ENCODE measurements at regions not wholly inside any gene's neighbourhood (a gene's known extent, or its start where the extent isn't known, plus 50 kb on each side); places are given as distances from the start of the nearest gene placed in this dataset.

DNA sequence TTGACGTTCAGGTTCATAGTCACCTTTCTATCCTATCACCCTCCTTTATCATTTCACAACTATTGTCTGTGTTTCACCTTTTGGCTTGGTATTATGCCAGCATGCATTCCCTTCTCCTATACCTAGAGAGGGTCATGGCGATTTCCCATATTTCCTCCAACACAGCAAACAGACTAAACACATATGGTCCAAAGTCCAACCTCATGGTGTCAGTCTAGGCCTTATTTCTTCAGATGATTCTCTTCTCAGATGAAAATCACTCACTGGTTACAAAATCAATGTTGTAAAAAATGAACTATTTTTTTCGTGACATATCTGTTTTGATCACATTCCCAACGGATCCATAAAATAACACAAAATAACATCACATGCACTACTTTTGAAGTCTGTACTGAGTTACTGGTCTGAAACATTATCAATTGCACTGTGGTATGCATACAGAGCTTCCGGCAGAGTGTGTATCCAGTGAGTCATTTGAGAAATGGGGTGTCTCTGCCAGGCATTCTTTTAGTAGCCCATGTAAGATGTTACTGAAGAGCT, 204.8 kb upstream of the GALNT5 start:
- no peak for DNase-seq (ENCODE audit: low read depth in 2 of 3, low spot score in 1 of 3)

DNA sequence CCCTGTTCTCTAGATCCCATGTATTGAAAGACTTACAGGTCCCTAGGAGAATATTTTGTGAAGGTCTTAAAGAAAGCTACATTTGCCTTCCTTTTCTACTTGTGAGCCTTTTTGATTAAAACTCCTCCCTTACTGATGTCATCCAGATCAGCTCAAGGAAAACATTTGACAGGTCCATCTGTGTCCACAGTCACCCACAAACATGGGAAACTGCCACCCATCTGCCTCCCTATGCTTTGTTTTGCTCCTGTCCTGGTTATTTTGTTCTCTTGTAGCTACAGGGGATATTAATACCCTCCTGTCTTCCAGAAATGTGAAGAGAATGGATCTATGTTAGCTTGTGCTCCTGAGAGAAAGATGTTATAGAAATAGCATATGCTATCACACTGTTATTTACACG, 203.6 kb upstream of the GALNT5 start:
- DNase-seq (ENCODE audit: low read depth in 2 of 3, low spot score in 1 of 3): no peak

DNA sequence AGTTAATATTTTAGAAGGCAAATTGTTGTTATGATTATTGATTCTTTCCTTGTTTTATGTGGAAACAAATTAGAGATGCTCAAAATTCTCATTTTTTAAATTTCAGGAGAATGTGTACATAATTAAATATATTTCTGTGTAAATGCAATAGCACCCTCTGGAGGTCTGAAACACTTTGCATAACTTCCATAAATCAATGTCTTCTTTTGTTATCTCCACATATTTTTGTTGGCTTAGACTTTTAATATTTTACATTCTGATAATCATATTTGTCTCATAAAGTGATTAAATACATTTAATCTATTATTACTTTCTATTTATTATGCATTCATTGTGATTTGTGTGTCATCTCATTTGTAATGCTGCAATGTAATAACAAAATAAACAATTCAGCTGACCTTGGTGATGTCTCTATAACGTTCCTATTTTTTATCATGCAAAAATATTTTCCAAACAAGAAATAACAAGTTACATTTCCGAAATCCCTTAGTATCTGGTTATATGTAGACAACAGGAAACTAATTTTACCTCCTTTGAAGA, 201.8 kb upstream of the GALNT5 start:
- no peak for DNase-seq (ENCODE audit: low read depth in 2 of 3, low spot score in 1 of 3)

DNA sequence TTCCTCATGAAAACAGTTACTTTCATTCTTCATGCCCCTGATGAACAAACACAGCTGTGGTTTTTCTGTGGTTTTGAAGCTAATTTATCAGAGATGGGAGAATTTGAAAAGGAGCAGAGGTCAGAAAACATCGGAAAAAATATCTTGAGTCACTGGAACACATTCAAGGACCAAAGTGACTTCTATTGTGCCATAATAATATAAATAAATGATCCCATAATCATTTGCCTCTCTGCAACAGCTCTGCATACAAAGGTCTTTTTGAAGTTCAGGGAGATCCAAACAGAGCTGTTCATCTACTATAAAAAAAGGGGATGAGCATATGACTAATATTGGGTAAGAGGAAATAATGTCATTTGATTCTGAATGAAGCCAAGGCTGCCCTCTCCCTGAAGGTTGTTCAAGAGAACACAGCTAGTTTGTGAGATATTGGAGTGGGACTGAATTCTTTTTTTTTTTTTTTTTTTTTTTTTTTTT, 201.3 kb upstream of the GALNT5 start:
- DNase-seq (ENCODE audit: low read depth in 2 of 3, low spot score in 1 of 3): no peak

DNA sequence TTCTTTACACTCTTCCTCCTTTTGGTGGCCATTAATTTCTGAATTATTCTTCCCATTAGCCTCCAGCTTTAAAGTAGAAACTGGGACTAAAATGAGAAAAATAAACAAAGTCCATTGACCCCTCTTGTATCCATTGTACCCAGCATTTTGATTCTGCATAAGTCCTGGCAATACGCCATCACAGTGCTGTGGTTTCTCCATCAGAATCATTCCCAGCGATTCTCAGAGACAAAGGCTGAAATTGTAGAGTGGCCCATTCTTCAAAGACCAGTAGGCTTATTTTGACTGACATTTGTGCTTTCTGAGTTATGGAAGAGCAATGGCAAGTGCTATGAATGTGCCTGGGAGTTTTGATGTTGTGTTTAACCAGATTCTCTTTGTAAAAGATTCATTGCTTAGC, 199.3 kb upstream of the GALNT5 start:
- DNase-seq (ENCODE audit: low read depth in 2 of 3, low spot score in 1 of 3): no peak

DNA sequence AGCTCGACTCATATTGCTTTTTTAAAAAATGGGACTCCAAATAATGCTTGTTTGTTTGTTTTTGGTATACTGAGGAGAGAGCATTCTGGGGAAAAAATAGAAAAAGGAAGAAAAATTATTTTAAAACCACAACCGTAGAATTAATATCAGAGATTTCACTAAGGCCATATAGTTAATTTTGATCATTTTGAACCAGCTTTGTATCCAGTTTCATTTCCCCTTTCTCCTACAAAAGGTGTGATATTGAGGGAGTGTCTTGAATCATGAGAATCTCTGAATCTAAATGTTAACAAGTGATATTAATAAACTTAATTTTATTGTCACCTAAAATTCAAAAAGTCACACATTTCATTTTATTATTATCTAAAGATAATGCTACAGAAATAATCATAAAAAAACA, 198.5 kb upstream of the GALNT5 start:
- no peak for DNase-seq (ENCODE audit: low read depth in 2 of 3, low spot score in 1 of 3)

DNA sequence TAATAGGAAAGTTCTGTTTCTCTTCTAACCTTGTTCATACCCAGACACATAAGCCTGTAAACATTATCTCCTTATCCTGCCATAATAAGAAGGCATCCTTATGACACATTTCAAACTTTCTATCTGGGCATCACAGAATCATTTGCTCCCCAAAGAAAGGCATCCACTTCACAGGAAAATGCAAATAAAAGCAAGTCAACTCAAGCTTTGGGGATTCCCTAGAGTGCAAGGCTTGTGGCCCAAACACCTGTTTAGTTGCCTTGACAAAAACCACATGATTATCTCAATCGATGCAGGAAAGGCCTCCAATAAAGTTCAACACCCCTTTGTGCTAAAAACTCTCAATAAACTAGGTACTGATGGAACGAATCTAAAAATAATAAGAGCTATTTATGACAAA, 195.7 kb upstream of the GALNT5 start:
- DNase-seq (ENCODE audit: low read depth in 2 of 3, low spot score in 1 of 3): no peak

DNA sequence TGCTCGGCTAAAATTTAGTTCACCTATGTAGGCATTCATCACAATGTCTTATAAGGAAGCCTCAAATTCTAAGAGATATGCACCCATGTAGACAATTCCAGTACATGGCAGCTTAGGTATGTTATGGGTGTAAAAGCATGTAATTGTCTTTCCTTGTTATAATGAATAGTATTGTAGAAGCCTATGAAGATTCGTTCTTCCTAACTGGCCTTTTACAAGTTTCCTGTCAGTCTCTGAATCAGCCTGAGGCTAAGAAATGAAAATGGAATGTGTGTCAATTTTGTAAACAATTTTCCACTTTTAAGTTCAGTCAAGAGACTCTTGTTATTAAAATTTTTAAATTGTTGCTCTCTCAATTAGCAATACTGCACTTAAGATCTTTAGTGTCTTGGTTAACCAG, 189.9 kb upstream of the GALNT5 start:
- DNase-seq (ENCODE audit: low read depth in 2 of 3, low spot score in 1 of 3): no peak

DNA sequence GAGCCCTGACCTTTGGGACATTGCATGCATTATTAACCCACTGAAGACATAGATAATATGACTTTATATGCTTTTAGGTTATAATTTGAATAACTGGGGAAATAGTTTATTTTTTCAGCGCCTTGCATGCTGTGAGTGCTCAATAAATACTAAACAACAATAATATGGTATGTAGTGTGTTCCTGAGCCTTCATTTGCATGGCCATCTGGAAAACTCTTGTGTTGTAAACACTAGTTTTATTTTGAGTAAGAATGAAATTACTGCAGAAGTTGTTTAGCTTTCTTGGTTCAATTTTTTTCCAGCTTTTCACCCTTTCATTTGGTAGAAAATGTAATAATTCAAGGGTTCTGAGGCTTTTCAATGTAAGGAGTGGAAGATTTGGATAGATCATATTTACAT, 189.3 kb upstream of the GALNT5 start:
- no peak for DNase-seq (ENCODE audit: low read depth in 2 of 3, low spot score in 1 of 3)

DNA sequence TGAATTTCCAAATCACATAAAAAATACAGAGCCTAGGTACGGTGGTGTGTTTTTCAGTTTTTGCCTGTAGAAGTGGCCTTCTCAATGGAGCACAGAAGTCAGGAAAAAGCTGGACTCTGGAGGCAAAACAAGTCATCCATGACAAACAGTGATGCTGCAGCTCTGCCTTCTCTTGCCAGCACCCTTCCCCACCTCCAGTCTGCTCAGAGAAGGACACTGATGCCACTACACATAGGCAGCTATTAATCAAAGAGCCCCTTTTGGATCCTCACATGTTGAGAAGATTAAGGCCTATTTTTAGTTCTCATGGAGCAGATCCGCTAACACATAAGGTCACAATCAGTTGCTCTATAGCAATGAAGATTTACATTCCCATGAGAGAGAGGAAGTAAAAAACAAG, 181.6 kb upstream of the GALNT5 start:
- no peak for DNase-seq (ENCODE audit: low read depth in 2 of 3, low spot score in 1 of 3)

DNA sequence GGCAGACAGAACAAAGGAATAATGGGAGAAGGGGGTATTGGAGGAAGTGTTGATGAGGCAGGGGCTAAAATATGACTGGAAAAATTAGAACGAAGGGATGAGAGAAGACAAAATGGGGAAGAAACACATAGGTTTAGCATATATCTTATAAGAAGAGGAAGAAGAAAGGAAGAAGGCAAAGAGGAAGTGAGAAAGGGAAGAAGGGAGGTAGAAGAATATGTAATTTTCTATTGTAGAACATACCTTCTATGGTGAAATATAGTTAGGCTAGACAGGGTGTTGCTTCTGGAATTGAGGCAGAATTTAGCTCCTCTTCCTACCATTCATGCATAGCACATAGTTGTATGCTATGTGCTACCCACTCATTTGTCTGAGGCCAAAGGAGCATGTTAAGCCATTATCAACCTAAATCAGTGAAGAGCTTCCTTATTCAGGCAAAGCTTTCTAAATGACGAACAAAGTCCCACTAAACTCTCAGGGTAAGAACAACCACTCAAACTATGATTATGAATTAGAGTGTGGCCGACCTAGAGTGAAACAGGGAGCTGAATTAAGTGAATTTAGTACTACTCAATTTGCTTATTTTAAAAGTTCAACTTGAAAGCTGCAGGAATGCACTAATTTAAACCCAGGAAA, 180.9 kb upstream of the GALNT5 start:
- DNase-seq (ENCODE audit: low read depth in 2 of 3, low spot score in 1 of 3): no peak

DNA sequence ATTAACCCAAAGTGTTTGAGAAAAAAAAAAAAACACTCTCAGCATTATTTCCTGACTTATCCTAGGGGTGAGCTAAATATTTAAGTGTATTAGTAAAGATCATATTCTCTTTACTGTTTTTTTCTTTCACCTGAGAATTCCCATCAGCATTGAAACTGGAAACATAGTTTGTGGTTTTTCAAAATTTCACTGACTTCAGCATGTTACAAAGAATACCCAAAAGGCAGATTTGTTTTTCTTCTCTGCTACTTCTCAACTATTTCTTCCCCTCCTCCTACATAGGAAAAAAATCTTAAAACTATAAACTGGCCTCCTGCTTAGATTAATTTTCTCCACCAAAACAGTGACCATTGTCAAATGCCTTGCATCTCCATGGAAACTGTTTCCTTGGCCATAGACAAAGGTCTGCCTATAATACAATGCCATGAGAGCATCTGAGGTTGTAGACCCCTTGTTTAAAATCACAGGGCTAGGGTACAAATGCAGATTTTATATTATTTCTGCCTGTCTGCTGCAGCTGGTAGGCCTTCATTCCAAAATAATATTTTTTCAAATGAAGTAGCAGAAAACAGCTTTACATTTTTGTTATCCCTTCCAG, 179.7 kb upstream of the GALNT5 start:
- no peak for DNase-seq (ENCODE audit: low read depth in 2 of 3, low spot score in 1 of 3)

DNA sequence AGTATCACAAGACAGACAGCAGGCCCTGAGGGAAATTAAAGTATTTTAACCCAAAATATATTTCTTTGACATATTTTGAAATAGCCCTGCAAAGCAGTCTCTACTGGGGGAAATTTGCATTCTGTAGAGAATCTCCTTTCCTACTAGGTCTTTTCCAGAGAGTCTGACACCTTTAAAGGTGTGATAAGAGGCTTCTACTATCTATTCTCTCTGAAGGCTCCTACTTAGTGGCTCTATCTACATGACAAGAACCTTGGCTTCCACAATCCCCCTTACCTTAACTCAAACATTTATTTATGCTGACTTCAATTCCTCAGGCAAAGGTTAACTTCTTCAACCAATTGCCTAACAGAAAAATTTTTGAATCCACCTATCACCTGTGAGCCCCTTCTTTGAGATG, 174.6 kb upstream of the GALNT5 start:
- no peak for DNase-seq (ENCODE audit: low read depth in 2 of 3, low spot score in 1 of 3)

DNA sequence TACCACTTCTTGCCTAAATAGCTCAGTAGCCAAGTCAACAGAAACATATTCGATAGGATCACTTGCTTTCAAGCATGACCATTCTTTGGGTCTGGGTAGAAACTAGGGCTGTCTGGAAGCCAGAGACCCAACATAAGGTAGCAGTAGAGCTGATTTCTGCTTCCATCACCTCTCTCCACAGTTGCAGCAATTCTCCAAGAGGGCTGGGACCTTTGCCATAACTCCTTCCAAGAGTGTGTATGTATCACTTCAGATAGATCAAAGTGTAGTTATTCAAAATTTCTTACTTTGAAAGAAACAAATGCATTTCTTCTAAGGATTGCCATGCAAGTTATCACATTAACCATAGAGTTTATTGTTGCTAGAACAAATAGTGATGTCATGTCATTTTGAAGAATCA, 172.0 kb upstream of the GALNT5 start:
- DNase-seq (ENCODE audit: low read depth in 2 of 3, low spot score in 1 of 3): no peak

DNA sequence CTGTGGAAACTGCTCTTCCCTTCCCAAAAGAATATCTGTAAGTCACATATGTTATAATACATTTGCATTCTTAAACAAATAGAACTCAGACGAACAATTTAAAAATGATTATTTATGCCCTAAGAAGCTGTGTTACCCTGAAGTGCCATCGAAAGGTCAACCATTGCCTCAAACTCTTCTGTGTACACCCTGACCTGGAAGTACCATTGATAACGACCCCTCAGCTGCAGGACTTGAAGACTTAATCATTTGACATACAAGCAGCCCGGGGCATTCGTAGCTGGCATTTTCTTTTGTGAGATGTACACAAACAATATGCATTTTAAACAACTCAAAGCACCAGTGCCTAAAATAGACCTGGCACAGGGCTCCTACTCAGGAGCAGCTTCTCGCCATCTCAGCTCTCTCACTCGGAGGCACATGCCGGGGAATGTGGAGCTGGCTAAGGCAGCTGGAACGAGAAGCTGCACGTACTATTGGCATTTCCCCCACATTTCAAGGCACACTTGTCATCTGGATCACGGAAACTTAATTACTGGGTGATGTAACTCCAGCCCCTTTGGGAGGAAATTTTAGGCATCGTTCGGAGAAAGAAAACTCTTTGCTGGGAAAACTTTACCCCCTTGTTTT, 170.0 kb upstream of the GALNT5 start:
- DNase-seq (ENCODE audit: low read depth in 2 of 3, low spot score in 1 of 3): no peak

DNA sequence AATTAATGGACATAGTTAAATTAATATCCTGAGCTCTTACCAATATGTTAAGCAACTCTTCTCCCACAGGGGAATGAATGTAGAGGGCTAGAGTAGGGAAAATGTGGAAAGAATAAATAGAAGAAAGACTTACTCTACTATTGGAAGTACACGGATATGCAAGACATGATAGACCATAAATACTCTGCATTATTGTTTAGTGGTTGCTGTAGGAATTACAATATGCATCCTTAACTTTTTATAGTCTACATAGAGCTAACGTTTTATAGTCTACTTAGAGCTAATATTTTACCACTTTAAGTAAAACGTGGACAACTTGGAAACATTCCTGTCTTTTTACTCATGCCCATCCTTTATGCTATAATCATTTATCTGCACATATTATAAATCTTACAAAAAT, 163.8 kb upstream of the GALNT5 start:
- DNase-seq (ENCODE audit: low read depth in 2 of 3, low spot score in 1 of 3): no peak

DNA sequence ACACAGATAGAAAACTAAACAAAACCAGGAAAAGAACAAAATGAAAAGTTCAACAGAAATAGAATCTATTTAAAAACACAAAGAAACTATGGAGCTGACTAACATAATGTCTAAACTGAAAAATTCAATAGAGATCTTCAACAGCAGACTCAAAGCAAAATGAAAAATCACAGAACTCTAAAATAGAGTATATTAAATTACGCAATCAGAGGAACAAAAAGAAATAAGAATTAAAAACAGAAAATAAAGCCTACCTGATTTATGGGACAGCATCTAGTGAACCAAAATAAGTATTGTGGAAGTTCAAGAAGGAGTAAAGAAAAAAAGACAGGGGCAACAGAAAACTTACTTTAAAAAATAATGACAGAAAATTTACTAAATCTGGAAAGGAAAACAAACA, 152.1 kb upstream of the GALNT5 start:
- DNase-seq (ENCODE audit: low read depth in 2 of 3, low spot score in 1 of 3): no peak

DNA sequence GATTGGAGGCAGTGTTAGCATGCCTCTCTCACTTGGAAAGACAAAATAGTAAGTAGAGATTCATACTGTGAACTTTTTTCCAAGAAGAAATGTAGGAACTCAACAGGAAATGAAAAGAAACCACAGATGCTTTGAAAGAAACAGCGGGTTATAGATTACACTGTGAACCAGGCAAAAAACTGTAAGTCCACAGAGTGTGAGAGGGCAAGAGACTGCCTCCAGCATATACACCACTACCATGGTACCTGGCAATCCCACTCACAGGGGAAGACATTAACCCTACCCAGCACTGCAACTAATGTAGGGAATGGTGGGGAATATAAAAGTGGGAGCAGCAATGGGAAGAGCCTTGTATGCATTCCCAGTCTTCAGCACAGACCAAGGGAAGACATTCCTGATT, 150.6 kb upstream of the GALNT5 start:
- DNase-seq (ENCODE audit: low read depth in 2 of 3, low spot score in 1 of 3): no peak

DNA sequence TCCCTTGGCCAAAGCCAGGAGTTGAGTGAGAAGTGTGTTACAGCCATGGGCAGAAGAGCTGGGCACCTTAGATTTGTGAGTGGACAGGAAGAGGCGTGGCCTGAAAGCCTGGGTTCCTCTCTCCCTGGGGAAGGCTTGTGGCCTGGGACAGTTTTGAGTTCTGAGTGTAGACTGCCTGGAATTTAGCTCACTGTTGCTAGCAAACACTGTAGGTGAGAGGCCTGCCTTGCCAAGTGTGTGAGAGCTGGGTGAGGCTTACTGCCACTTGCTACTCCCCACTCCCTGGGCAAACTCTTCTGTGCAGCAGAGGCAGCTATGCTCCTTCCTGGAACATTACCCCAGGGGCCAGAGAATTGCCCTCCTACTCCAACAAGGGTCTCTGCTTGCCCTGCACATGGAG, 150.0 kb upstream of the GALNT5 start:
- DNase-seq (ENCODE audit: low read depth in 2 of 3, low spot score in 1 of 3): no peak

DNA sequence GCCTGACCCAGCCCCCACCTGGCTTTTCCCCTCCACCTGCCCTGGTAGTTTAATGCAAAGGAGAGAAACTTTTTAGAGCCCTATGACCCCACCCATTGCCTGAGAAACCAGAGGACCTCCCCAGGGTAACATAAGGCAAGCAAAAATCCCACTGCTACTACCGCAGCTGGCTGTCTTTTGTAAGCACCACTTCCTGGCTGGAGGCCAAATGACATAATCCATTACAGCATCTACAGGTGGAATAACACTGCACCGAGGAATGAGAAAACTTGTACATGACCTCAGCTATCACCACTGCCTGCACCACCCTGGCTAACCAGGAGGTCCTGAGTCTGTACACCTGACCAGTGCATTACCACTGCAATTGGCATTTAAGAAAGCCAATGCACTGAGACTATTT, 149.6 kb upstream of the GALNT5 start:
- DNase-seq (ENCODE audit: low read depth in 2 of 3, low spot score in 1 of 3): no peak

DNA sequence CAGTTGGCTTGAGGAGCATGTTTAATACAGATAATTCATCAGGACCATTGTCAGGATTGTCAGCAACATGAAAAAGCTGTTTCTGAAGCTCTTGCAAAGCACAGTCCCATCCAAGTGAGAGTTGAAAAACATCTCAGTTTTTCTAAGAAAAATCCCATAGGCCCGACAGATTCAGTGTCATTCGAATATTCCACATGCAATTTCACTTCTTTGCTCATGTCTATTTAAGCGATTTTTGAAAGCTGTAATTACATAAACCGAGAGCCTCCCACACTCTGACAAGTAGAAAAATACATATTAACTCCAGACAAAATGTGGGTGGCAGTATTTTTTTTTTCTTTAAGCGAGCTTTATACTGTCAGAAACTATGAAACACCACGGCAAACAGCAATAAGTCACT, 134.7 kb upstream of the GALNT5 start:
- no peak for DNase-seq (ENCODE audit: low read depth in 2 of 3, low spot score in 1 of 3)

DNA sequence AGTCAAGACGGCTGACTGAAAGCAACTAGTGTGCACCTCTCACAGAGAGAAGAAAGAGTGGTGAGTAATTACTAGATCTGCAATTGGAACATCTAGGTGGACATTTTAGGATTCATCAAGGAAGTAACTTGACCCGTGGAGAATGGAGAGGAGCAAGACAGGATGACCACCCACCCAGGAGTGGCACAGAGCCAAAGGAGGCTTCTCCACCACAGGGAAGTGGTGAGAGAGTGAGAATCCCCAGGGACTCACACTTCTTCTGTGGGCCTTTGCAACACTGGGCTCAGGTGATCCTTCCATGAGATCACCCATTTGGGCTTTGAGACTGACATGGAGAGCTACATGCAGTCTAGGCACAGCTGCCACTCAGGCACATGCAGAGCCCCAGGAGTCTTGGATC, 132.8 kb upstream of the GALNT5 start:
- no peak for DNase-seq (ENCODE audit: low read depth in 2 of 3, low spot score in 1 of 3)
